GM10248 (cell line): ENCODE measurements at regions not wholly inside any gene's neighbourhood (a gene's known extent, or its start where the extent isn't known, plus 50 kb on each side); places are given as distances from the start of the nearest gene placed in this dataset.

ENCODE experiments used
- CTCF ChIA-PET: fragments of 300-600 bp; sonication (Branson Sonifier 250); formaldehyde crosslinking; extraction: SDS; loops from one replicate; lab custom pipeline; 2021; ENCODE audit warnings: antibody characterized with exemption; lab: Yijun Ruan, JAX
- POLR2A ChIA-PET: fragments of 350-650 bp; sonication (Branson Sonifier 250); formaldehyde crosslinking; extraction: SDS; loops from one replicate; lab custom pipeline; 2020; ENCODE audit warnings: antibody characterized with exemption; lab: Yijun Ruan, JAX
- DNase-seq: peaks from one replicate; pipeline ENCODE4 v3.0.0; 2012; ENCODE audit errors: extremely low spot score
- CTCF ChIP-seq: IDR thresholded peaks from 2 replicates; pipeline ENCODE4 v1.5.1; 2012; ENCODE audit warnings: mild to moderate bottlenecking, low read depth; ENCODE audit errors: extremely low read depth, missing control alignments, control extremely low read depth

GRCh38 chr7:110531186-110531585 is 559.7 kb upstream of the LRRN3 start:
- no peak for DNase-seq
- POLR2A ChIA-PET = no interaction called here
- CTCF ChIA-PET = no interaction called here
- TF ChIP-seq CTCF = no peak

GRCh38 chr7:110534241-110534931 is 556.5 kb upstream of the LRRN3 start:
- ChIA-PET POLR2A (no interaction called here), CTCF (no interaction called here)
- no peak for DNase-seq
- no peak for TF ChIP-seq CTCF

- CTCF ChIA-PET = no interaction called here
- TF ChIP-seq CTCF = no peak
- POLR2A ChIA-PET = no interaction called here
- DNase-seq = no peak
These were observed 551.7 kb upstream of the LRRN3 start for GRCh38 chr7:110539216-110539615.

GRCh38 chr7:110541962-110542361 is 549.0 kb upstream of the LRRN3 start:
- CTCF ChIA-PET = no interaction called here
- no peak for TF ChIP-seq CTCF
- DNase-seq = no peak
- POLR2A ChIA-PET = no interaction called here

GRCh38 chr7:110544194-110544593 is 546.7 kb upstream of the LRRN3 start:
- ChIA-PET CTCF (no interaction called here), POLR2A (no interaction called here)
- no peak for TF ChIP-seq CTCF
- DNase-seq = no peak

GRCh38 chr7:110548372-110548771 is 542.6 kb upstream of the LRRN3 start:
- TF ChIP-seq CTCF = no peak
- POLR2A ChIA-PET = no interaction called here
- no peak for DNase-seq
- CTCF ChIA-PET = no interaction called here
